ENCODE measurements at regions not wholly inside any gene's neighbourhood (a gene's known extent, or its start where the extent isn't known, plus 50 kb on each side); places are given as distances from the start of the nearest gene placed in this dataset.
A peak's percentile ranks its signal among the peaks of the same experiment; 100 is the strongest.

DNA sequence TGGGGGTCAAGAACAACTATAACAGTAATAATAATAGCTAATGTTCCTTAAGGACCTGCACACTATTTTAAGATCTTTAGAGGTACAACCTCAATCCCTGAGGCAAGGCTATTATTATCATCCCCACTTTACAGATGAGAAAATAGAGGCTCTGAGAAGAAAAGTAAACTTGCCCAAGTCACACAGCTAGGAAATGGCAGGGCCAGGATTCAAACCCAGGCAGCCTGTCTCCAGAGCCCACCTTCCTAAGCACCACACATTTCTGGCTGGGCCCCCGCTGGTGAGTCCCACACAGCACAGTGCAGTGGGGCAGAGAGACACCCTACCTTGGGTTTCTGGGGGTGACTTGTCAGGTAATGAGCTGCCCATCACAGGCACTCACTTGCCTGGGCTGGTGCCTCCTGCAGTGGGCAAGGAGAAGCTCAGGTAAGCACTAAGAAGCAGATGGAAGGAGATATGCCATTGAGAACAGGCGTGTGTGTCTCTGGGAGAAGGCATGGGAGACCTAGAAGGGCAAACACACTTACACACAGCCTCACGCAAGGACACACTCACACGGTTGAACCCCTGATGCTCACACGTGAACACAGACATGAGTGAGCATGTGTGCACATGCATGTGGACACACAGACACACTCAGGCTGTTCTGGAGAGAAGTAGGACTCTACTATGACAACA is 104.4 kb upstream of the ZMIZ1 start:
- no peaks in the 10 kb centered on the region for H3K9me3 ChIP-seq
- WGBS, 2 donors, result 88 to 89% methylated on average over 5 of the region's 5 CpGs
- no peaks in the 10 kb centered on the region for H3K27me3 ChIP-seq
- H3K36me3 ChIP-seq, result no peaks in the 10 kb centered on the region
- TF ChIP-seq, protein P1, sequence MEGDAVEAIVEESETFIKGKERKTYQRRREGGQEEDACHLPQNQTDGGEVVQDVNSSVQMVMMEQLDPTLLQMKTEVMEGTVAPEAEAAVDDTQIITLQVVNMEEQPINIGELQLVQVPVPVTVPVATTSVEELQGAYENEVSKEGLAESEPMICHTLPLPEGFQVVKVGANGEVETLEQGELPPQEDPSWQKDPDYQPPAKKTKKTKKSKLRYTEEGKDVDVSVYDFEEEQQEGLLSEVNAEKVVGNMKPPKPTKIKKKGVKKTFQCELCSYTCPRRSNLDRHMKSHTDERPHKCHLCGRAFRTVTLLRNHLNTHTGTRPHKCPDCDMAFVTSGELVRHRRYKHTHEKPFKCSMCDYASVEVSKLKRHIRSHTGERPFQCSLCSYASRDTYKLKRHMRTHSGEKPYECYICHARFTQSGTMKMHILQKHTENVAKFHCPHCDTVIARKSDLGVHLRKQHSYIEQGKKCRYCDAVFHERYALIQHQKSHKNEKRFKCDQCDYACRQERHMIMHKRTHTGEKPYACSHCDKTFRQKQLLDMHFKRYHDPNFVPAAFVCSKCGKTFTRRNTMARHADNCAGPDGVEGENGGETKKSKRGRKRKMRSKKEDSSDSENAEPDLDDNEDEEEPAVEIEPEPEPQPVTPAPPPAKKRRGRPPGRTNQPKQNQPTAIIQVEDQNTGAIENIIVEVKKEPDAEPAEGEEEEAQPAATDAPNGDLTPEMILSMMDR (IDR thresholded peaks at IDR 0.05), result no peak
- TF ChIP-seq POLR2A (IDR thresholded peaks at IDR 0.05), result no peak
- no peak for TF ChIP-seq EP300 (IDR thresholded peaks at IDR 0.05)
- DNase-seq (ENCODE audit: low spot score in 2 of 2), result no peak
- no peak overlapping the region for H3K4me3 ChIP-seq
- peak overlapping the region in 2 of 4 donors; percentile 41 to 47 for H3K27ac ChIP-seq
- H3K4me1 ChIP-seq, result peaks cover 0 to 78% (median 21%) of the 10 kb centered on the region in 4 donors

DNA sequence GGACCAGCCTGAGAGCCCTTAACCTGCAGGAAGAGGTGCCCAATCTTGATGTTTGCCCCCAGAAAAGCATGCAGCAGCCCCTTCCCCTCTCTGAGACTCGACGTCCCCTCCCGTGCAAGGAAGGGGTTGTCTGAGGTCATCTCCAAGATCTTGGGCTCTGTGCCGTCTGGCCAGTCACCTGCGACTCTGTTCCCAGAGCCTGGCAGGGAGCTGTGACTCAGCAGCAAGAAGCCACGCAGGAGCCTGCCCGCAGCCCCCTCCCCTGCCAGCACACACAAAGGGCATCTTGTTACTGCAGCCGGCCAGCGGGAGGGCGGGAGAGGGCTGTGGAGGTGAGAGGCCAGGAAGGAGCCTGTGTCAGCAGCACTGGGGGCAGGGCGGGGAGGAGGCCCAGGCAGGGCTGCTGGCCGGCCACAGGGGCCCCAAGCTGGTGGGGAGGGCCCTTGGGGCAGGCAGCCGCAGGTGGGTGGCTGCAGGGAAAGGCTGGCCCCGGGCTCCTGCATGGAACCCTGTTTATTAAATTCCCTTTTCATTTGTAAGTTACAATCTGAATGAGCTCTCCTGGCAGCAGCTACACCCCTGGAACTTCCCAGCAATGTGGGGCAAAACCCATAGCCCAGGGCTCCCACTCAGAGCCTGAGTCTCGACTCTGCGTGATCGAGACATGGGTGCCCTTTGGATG is 103.7 kb upstream of the ZMIZ1 start:
- no peak overlapping the region for H3K4me3 ChIP-seq
- H3K27me3 ChIP-seq, result no peaks in the 10 kb centered on the region
- WGBS, 2 donors, result 32 to 33% methylated on average over 15 to 17 of the region's 17 CpGs
- no peak for DNase-seq (ENCODE audit: low spot score in 2 of 2)
- H3K4me1 ChIP-seq, result peaks cover 0 to 72% (median 21%) of the 10 kb centered on the region in 4 donors
- TF ChIP-seq EP300 (IDR thresholded peaks at IDR 0.05), result peak in 1 of 2 donors; percentile 62
- TF ChIP-seq POLR2A (IDR thresholded peaks at IDR 0.05), result no peak
- H3K9me3 ChIP-seq, result no peaks in the 10 kb centered on the region
- H3K27ac ChIP-seq, result peak overlapping the region in 2 of 4 donors; percentile 34 to 47
- H3K36me3 ChIP-seq, result no peaks in the 10 kb centered on the region

DNA sequence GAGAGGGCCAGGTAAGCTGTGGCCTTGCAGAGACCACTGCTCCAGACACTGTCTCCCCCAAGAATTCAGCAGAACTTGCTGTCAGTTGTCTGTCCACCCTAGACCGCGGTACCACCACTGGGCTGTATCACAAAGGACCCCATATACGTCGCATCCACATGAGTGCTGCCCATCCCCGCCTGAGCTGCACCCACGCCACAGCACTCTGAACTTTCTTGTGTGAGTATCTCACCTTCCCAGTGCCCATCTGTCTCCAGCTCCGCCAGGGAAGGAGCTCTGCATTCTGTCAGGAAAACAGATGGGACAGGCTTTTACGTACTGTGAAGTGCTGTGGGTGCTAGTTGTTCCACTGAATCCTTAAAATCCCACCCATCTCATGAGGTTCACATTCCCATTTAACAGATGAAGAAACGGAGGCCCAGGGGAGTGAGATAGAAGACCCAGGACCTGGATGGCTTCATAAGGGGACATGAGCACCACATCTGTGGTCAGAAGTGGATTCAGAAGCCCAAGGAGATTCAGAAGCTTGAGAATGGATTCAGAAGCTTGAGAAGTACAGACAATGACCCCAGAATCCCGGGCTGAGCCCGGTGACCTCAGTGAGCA is 102.5 kb upstream of the ZMIZ1 start:
- no peaks in the 10 kb centered on the region for H3K9me3 ChIP-seq
- H3K27ac ChIP-seq, result peak overlapping the region in 1 of 4 donors; percentile 29
- H3K27me3 ChIP-seq, result no peaks in the 10 kb centered on the region
- H3K36me3 ChIP-seq, result no peaks in the 10 kb centered on the region
- H3K4me3 ChIP-seq, result no peak overlapping the region
- TF ChIP-seq EP300 (IDR thresholded peaks at IDR 0.05), result no peak
- TF ChIP-seq, protein P1 (IDR thresholded peaks at IDR 0.05), result no peak
- no peak for TF ChIP-seq POLR2A (IDR thresholded peaks at IDR 0.05)
- no peak for DNase-seq (ENCODE audit: low spot score in 2 of 2)
- H3K4me1 ChIP-seq, result peaks cover 0 to 60% (median 14%) of the 10 kb centered on the region in 4 donors
- 86 to 90% methylated on average over 11 of the region's 11 CpGs for WGBS, 2 donors

DNA sequence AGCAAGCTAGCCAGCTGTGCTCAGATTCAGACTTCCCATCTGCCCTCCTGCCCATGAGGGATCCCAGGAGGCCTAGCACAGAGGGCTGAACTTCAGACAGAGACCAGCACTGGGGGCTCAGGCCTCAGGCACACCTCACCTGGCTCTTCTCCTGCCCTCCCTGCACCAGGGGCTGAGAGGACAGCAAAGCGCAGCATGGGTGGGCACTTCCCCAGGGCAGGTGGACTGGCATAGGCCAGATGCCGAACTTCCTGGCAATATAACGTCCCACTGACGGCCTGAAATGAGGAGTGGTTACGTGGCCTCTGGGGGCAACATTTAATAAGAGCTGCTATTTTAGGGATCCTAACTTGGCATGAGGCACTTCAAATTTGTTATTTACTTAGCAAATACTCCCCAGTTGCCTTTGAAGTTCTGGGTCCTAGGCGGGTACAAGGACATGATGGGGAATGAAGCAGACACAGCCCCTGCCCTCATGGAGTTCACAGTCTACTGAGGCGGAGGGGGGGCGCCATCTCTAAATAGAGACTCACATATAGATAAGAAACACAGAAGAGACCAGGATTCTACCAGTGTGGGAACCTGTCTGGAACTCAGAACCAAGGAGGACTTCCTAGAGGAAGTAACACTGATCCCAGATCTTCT is 101.8 kb upstream of the ZMIZ1 start:
- no peaks in the 10 kb centered on the region for H3K27me3 ChIP-seq
- H3K4me3 ChIP-seq, result no peak overlapping the region
- H3K36me3 ChIP-seq, result no peaks in the 10 kb centered on the region
- TF ChIP-seq, protein P1 (IDR thresholded peaks at IDR 0.05), result no peak
- no peak for DNase-seq (ENCODE audit: low spot score in 2 of 2)
- H3K4me1 ChIP-seq, result peaks cover 0 to 57% (median 16%) of the 10 kb centered on the region in 4 donors
- H3K9me3 ChIP-seq, result no peaks in the 10 kb centered on the region
- WGBS, 2 donors, result 85 to 93% methylated on average over 8 of the region's 8 CpGs
- H3K27ac ChIP-seq, result peak overlapping the region in 1 of 4 donors; percentile 29

DNA sequence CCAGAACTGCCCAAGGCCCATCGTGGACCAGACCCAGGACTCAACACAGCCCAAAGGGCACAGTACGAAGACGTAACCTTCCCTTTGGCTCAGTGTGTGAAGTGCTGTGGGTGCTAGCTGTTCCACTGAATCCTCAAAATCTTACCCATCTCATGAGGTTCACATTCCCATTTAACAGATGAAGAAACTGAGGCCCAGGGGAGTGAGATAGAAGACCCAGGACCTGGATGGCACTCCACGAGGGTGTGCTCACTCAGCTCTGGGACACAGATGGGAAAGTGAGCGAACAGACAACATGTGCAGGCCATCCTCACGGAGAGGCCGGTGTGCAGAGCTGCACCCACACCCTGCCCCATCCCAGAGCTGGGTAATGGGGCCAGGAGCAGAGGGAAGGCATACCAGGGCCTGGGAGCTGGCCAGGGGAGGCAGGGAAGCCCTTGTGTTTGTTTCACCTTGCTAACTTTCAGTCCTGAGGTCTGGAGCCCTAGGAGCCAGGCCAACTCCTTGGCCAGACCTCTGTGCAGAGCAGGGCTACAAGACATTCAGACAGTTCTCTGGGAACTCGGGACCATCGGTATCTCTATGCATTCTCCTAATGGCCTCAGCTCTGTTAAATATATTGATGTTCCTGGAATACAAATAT is 100.3 kb upstream of the ZMIZ1 start:
- no peak overlapping the region for H3K27ac ChIP-seq
- TF ChIP-seq, protein P1 (IDR thresholded peaks at IDR 0.05), result no peak
- no peak for TF ChIP-seq EP300 (IDR thresholded peaks at IDR 0.05)
- TF ChIP-seq POLR2A (IDR thresholded peaks at IDR 0.05), result no peak
- no peak overlapping the region for H3K4me3 ChIP-seq
- H3K9me3 ChIP-seq, result no peaks in the 10 kb centered on the region
- no peaks in the 10 kb centered on the region for H3K27me3 ChIP-seq
- peaks cover 0 to 70% (median 29%) of the 10 kb centered on the region in 4 donors for H3K4me1 ChIP-seq
- no peaks in the 10 kb centered on the region for H3K36me3 ChIP-seq
- WGBS, 2 donors, result 84 to 87% methylated on average over 9 of the region's 9 CpGs
- no peak for DNase-seq (ENCODE audit: low spot score in 2 of 2)

Data from tibial nerve (tissue), 4 donors.